ENCODE measurements at regions not wholly inside any gene's neighbourhood (a gene's known extent, or its start where the extent isn't known, plus 50 kb on each side); places are given as distances from the start of the nearest gene placed in this dataset.

GRCh38 chr22:48691431-48691851 is 1136.2 kb downstream of the BRD1 start:
- TF ChIP-seq, protein P1, sequence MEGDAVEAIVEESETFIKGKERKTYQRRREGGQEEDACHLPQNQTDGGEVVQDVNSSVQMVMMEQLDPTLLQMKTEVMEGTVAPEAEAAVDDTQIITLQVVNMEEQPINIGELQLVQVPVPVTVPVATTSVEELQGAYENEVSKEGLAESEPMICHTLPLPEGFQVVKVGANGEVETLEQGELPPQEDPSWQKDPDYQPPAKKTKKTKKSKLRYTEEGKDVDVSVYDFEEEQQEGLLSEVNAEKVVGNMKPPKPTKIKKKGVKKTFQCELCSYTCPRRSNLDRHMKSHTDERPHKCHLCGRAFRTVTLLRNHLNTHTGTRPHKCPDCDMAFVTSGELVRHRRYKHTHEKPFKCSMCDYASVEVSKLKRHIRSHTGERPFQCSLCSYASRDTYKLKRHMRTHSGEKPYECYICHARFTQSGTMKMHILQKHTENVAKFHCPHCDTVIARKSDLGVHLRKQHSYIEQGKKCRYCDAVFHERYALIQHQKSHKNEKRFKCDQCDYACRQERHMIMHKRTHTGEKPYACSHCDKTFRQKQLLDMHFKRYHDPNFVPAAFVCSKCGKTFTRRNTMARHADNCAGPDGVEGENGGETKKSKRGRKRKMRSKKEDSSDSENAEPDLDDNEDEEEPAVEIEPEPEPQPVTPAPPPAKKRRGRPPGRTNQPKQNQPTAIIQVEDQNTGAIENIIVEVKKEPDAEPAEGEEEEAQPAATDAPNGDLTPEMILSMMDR (IDR thresholded peaks at IDR 0.05; ENCODE audit: low read depth, low read length, poor library complexity, severe bottlenecking): no peak
- no peak for TF ChIP-seq EZH2phosphoT487 (IDR thresholded peaks at IDR 0.05; ENCODE audit: borderline replicate concordance, low read length)
